Activated T-cell treated with anti-CD3 and anti-CD28 coated beads for 1 hour (primary cell): ENCODE measurements at regions not wholly inside any gene's neighbourhood (a gene's known extent, or its start where the extent isn't known, plus 50 kb on each side); places are given as distances from the start of the nearest gene placed in this dataset.

Experiments
- DNase-seq: peaks from one replicate; pipeline ENCODE4 v3.0.0-alpha.2; 2020; ENCODE audit warnings: low read depth

DNA sequence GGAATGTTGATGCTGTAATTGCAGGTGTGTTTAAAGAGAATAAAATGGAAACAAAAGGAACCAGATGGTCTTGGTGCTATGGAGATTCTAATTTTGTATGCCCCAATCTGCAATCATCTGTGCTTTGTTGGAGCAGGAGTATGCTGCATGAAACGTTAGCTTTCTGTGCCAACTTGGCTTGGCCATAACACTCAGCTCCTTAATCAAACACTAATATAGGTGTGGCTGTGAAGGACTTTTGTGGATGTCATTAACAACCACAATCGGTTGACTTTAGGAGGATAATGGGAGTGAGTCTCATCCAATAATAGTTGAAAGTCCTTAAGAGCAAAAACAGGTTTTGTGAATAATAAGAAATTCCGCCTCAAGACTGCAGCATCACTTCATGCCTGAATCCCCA lies 399.2 kb downstream of the NLGN4X start:
- no peak for DNase-seq

DNA sequence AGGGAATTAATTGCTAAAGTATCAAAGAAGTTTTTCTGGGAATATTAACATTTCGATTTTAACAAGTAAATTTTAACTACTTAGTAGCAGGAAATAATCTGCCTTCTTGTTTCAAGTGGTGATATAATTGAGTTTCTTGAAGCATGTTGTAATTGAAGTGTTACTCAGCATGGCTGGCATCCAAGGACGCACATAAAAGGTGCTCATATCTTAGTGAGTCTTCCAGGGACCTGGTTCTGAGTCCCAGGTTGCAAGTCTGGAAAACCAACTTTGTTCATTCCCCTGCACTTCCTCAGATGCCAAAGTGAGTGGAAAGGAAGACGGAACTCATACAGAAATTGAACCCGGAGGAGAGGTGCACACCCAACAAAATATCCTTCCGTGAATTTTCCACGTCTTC lies 399.6 kb downstream of the NLGN4X start:
- no peak for DNase-seq

DNA sequence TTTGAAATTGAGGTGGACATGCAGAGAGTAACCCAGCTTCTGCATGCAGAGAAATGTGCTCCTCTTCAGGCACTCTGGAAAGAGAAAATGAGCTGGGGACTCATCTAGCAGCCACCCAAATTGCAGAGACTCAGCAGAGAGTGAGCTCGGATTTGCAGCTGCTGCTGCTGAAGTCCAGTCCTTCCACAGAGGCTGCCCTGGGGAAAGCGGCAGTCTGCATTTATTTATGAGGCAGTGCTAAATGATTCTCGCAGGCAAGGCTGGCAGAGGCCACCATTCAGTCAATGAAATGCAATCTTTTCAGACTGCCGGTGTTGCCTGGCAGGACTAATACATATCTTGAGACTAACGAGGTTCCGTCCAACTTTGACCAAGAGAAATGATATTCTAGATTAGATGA lies 404.8 kb downstream of the NLGN4X start:
- DNase-seq, result no peak

DNA sequence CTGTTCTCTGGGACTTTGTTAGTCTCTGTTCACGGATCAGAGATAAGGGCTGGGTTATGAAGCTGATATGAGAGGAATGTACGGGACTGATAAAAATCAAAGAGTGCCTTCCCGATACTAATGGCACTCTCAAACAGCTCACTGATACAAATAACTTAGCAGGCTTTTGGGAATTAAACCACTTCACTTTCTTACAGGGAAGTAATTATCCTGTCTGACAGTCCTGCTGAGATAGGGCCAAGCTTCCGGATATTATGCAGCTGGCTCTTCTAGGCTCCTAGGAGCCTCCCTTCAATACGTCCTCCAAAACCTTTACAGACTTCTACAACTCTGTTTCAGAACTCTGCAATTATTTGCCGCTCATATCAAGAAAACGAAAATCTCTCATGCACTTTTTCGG lies 418.0 kb downstream of the NLGN4X start:
- no peak for DNase-seq

DNA sequence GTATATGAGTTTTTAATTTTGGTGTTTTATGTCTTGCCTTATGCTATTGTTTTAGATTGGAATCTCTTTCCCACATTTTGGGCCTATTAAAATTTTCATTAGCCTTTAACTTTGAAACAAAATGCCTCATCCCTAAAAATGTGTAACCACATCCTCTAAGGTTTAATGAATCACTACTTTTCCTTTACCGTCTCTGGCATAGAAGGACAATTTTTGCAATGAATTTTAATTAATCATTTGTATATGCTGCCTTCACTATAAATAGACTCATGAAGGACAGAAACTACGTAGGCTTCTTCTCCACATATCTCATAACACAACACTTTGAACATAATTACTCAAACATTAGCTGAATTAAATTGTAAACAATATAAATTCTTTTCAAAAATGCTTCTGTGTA lies 421.5 kb downstream of the NLGN4X start:
- DNase-seq, result no peak

DNA sequence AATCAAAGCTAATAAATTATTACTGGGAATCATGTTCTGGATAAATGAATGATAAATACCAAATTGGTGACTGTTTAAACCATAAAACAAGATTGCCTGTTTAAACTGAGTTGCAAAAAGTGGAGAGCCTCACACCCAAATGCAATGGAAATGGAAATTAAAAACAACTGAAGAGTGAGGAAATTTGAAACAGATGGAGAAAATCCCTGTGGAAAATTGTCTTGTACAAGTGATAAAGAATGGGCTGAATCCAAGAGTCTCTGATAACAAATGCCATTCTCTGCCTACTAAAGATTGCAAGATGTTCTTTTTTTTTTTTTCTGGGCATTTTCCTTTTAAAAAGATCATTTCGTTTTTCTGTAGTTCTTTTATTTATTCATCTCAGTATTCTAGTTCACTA lies 426.3 kb downstream of the NLGN4X start:
- no peak for DNase-seq

DNA sequence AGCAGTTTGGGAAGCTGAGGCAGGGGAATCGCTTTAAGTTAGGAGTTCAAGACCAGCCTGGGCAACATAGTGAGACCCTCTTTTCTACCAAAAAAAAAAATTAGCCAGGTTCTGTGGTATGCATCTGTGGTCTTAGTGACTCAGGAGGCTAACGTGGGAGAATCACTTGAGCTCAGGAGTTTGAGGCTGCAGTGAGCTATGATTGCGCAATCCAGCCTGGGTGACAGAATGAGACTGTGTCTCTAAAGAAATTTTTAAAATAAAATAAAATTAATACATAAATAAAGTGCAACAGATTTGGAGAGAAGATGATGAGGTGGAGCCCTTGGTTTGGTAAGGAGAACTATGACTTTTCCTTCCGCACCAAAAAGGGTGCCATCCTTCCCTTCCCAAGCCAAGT lies 436.9 kb downstream of the NLGN4X start:
- no peak for DNase-seq

DNA sequence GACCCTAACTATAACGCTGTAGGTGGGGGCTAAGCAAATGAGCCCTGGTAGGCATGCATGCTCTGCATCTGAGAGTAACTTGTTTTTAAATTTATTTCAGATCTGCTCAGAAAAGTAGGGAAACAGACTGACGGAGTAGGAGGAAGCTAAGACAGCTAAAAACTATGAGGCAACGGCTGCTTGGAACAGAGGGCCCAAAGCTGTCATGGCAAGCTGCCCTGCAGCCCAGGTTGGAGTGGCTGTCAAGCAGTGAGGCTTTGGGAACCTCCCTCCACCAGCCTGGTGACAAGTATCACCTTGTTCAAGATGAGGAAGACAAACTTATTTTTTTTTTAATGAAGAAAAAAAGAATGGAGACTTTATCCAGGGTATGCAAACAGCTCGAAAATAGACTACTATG lies 439.8 kb downstream of the NLGN4X start:
- DNase-seq, result no peak

DNA sequence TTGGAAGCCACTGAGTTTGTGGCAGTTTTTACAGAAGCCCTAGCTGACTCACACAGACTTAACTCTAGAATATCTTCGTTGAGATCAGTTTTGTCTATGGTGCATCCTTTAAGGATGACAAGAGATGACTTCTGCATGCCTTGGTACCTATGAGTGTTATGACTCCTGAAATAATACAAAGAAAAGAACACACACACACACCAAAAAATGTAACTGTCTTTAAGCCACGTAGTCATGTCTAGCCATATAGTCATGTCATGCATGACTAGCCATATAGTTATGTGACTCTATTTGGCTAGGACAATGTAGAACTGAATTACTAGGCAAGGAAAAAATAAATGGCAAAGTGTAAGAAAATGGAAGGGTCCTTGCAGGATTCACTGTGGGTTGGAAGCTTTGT lies 447.8 kb downstream of the NLGN4X start:
- DNase-seq, result no peak

DNA sequence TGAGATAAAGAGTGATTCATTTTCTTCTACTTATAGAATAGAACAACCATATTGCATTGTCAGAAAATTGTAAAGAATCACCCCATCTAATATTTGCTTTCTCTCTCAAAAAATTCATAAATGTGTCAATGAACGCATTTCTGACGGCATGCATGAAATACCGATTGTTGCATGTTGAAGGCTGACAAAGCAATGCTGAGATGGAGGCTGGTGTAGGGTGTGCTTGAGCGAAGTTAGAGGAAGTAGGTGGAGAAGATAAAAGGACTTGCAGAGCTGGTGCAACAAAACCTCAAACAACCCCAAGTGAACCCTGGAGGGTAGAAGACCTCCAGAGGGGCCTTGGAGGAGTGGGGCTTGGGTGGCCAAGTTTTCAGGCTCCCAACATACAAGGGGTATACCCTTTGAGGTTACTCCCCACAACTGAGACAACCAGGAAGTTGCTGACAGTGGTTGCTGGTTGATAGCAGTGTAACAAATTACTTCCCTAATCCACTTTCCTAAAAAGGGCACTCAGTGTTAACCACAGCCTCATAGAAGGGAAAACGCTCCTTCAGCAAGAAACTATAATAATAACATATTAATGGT lies 452.7 kb downstream of the NLGN4X start:
- DNase-seq, result no peak

DNA sequence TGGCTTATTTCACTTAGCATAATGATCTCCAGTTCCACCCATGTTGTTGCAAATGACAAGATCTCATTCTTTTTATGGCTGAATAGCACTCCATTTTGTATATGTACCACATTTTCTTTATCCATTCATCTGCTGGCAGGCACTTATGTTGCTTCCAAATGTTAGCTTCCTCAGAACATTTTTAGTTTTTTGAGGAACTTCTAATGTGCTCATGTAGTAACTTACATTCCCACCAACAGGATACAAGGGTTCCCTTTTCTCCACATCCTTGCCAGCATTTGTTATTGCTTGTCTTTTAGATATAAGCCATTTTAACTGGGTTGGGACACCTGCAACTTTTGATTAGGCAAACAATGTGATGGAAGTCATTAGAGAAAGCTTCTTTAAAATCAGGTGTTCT lies 454.2 kb downstream of the NLGN4X start:
- no peak for DNase-seq

DNA sequence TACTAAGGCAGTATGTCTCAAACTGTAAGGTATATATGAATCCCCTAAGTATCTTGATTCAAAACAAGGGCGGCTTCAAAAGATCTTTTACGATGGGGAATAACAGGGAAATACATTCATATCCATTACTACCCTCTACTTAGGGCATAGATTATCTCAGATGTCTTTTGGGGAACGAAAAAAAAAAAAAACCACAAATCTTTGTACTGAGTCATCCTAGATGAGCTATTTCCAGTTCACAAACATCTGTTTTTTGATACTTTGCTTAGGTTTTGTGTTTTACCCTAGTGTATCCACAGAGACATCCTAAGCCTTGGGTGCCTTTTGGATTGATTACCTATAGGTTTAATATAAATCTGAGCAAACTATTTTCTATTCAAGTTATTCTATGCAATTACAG lies 457.2 kb downstream of the NLGN4X start:
- no peak for DNase-seq

DNA sequence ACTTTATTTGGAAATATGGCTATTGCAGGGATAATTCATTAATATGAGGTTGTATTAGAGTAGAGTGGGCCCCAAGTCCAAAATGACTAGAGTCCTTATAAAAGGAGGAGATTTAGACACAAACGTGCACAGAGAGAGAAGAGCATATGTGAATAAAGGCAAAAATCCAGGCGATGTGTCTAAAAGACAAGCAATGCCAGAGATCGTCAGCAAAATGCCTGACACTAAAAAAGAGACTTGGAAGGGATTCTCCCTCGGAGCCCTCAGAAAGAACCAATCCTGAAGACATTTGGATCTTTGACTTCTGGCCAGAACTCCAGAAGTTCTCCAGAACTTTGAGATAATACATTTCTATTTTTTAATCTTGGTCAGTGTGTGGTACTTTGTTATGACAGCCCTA lies 472.1 kb downstream of the NLGN4X start:
- no peak for DNase-seq

DNA sequence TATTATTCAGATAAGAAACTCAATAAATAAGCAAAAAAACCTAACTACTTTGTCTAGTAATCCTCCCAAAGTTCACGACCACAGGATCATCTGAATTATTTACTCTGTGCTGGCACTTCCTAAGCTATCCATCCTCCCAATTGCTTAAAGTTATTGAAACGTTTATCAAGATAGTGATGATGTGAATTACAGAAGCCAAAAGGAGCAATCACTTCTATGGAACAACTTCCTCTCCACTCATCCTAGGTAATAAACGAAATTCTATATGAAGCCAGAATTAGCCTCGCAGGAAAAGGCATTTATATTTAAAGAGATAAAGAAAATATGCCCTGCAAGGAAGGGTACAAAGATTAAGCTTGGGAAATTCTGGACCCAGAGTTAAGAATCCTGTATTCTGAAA lies 475.4 kb downstream of the NLGN4X start:
- no peak for DNase-seq

DNA sequence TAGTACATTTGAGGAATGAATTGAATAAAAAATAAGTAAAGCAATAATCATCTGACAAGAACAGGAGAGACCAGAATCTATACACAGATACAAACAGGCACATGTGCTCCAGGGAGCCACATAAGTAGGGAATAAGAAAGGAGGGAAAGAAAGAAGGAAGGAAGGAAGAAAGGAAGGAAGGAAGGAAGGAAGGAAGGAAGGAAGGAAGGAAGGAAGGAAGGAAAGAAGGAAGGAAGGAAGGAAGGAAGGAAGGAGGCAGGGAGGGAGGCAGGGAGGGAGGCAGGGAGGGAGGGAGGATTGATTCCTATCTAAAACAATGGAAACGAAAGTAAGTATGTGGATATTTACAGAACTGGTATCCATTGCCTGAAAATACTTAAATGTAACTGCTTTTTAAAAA lies 475.8 kb downstream of the NLGN4X start:
- DNase-seq, result no peak

DNA sequence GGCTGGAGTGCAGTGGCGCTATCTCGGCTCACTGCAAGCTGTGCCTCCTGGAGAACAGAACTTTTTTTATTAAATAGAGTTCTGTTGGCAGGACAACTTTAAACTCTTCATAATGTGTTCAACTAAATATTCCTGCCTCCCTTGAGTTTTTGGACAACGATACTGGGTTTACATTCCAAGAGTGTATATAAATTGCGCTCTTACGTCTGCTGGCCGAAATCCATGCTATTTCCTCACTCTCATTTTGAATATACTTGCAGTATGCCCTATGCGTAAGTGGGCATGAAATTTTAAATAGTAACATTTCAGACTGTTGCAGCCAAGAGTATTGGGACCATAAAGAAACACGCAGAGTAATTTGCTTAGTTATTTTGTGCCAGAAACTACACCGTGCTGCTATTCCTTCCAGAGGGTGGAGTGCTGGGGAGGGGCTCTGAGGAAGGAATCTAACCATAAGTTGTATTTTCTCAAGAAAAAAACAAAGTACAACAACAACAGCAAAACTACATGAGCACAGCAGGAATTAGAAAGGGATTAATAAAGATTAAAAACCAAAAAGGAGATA lies 480.0 kb downstream of the NLGN4X start:
- no peak for DNase-seq

DNA sequence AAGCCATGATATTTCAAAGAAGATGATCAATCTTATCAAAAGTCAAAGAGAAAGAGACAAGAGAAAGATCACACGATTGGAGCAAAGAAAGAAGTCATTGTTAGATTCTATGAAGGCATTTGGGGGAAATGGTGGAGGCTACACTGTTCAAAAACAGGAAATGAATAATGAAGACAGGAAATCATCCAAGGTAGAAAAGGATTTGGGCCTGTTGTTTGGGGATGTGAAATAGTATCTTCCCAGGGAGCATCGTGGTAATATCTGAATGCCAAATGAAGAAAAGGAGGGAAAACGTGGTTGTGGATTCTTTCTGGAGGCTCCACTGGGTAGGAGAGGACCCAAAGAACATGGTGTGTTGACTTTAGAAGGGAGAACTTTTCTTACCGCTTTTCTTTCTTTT lies 482.4 kb downstream of the NLGN4X start:
- DNase-seq, result no peak

DNA sequence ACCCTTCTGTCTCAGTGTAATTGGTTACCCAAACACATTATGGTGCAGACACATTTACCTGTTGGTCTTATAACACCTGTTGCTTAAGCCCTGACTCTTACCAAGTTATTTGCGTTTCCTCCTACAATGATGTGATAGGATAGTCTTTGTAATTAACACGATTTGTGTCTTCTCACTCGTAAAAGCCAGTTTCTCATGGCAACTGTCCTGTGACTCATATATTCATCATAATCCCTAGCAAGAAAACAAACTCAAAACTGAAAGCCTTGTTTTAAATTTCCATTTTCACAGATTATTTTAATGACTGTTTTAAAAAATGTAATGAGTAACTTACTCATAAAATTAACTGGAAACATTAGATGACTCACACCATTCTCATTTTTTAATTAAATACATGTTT lies 495.2 kb downstream of the NLGN4X start:
- no peak for DNase-seq

DNA sequence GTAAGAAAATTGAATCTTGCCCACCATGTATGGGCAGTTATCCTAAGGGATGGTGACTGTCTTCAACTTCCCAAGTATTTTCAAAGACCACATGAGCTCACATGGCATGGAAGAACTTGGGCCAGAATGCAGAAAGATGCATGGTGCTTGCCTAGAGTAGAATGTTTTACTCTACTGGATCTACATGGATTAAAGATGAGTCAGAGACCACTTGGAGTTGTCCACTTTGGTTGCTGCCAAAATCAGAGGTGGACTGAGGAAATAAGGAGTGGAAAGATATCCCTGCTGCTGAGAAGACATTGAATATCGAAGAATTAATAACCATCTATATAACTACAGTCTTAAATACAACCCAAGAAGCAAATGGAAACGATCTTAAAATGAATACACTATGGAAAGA lies 498.1 kb downstream of the NLGN4X start:
- DNase-seq, result no peak

DNA sequence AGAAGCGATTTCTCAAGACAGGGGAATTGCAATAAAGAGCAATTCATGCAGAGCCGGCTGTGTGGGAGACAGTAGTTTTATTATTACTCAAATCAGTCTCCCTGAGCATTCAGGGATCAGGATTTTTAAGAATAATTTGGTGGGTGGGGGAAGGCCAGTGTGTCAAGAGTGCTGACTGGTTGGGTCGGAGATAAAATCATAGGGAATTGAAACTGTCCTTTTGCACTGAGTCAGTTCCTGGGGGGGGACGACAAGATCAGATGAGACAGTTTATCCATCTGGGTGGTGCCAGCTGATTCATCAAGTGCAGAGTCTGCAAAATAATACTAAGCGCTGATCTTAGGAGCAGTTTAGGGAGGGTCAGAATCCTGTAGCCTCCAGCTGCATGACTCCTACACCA lies 502.4 kb downstream of the NLGN4X start:
- DNase-seq, result no peak

DNA sequence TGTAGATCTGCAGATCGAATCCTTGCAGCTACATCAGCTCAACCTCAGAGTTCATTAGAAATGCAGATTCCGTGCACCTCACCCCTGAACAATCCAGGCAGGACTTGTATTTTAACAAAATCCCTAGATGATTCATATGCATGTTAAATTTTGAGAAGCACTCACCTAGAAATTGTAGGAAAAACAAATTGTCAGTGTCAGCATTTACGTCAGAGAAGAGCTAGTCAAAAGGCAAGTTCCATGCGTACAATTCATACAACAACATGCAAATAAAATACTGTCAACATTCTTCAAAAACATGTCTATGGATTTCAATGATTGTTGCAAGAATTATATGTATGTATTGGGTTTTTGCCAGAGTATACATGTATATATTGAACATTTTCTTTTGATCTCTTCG lies 504.5 kb downstream of the NLGN4X start:
- DNase-seq, result no peak

DNA sequence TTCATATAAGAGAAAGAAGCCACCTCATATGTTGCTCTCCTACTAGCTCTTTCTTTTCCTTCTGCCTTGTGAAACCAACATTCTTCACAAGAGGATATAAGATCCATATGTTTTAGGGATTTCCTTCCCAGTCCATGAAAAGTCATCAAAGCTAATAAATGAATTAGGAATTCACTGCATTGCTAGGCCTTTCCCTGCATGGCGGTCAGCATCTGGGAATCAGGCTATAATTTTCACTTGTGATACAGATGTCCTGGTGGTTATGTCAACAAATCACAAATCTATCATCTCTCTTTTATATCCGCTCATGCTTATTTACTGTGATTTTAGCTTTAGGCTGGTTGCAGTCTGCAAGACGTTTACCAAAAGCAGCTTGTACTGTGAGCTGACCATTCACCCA lies 510.0 kb downstream of the NLGN4X start:
- DNase-seq, result no peak

DNA sequence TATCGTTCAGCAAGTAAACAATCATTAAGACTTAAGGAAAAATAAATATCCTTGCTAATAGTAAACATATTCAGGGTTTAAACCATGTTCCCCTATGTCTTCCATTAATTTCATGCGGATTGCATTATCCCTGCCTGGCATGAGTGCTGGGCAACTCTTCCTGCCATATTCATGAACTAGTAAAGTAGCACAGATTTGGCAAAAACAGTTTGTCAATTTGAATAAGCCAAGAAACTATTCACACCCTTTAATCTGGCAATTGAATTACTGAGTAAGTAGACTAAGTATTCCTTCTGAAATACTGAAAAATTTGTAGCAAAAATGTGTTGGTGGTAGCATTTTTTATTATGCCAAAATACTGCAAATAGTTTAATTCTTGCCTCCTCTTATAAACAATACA lies 512.0 kb downstream of the NLGN4X start:
- no peak for DNase-seq

DNA sequence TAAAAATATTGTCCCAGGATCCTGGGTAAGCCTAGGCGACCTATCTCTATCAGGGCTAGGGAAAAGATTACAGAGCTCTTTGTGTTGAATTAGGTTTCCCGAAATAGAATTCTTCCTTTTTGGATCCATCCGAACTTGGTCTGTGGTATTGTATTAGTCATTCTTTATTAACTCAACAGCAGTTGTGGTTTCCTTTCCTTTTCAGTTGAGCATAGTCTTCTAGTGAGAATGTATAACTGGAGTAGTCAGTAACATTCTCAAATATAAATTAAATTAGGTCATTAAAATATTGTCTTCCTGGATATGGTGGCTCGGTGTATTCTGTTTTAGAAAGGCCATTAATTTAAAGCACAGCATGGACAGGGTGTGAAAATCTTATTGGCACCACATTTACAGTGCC lies 520.4 kb downstream of the NLGN4X start:
- DNase-seq, result no peak

DNA sequence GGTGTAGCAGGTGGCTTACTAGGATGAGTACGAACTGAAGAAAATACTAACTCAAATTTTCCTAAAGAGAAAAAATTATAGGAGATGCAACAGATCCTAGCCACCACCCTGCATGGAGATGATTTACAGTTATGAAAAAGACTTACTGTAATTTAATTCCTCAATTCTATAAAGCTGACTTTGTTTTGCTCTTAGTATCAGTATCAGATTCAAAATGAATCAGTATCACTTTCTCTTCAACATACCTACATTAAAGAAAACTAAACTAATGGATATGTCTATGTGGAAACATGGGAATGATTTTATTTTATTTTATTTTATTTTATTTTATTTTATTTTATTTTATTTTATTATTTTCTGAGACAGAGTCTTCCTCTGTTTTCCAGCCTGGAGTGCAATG lies 525.8 kb downstream of the NLGN4X start:
- DNase-seq, result no peak
